GM12892 (cell line): ENCODE measurements at regions not wholly inside any gene's neighbourhood (a gene's known extent, or its start where the extent isn't known, plus 50 kb on each side); places are given as distances from the start of the nearest gene placed in this dataset.

ENCODE experiments used
- POLR2A ChIP-seq: IDR thresholded peaks from 2 replicates; pipeline ENCODE4 v1.6.1; 2011; ENCODE audit warnings: low read depth, low read length, control low read depth
- TAF1 ChIP-seq: IDR thresholded peaks from 2 replicates; pipeline ENCODE4 v1.6.1; 2011; ENCODE audit warnings: low read depth, mild to moderate bottlenecking, control low read depth, low read length, borderline replicate concordance

GRCh38 chr13:73820285-73820684 lies 313.9 kb downstream of the KLF12 start:
- TF ChIP-seq POLR2A (no peak), TAF1 (no peak)
